Ramos (cell line): ENCODE measurements at regions not wholly inside any gene's neighbourhood (a gene's known extent, or its start where the extent isn't known, plus 50 kb on each side); places are given as distances from the start of the nearest gene placed in this dataset.

Experiments
- in situ Hi-C: fragments of 300-500 bp; cut with MboI; formaldehyde crosslinking; loops from one replicate; pipeline ENCODE4 v1.14.3; 2022; ENCODE audit warnings: low sequenced_read_pairs; ENCODE audit not compliant: unreplicated experiment

- in situ Hi-C loops = no loop called here
Observed at GRCh38 chr7:35467456-35467978, 213.6 kb upstream of the TBX20 start.

- in situ Hi-C loops = no loop called here
Observed at GRCh38 chr7:35465791-35466336, 212.0 kb upstream of the TBX20 start.

GRCh38 chr7:35463751-35464150 is 209.9 kb upstream of the TBX20 start:
- in situ Hi-C loops = no loop called here

- in situ Hi-C loops = no loop called here
Observed at GRCh38 chr7:35463176-35463700, 209.3 kb upstream of the TBX20 start.

DNA sequence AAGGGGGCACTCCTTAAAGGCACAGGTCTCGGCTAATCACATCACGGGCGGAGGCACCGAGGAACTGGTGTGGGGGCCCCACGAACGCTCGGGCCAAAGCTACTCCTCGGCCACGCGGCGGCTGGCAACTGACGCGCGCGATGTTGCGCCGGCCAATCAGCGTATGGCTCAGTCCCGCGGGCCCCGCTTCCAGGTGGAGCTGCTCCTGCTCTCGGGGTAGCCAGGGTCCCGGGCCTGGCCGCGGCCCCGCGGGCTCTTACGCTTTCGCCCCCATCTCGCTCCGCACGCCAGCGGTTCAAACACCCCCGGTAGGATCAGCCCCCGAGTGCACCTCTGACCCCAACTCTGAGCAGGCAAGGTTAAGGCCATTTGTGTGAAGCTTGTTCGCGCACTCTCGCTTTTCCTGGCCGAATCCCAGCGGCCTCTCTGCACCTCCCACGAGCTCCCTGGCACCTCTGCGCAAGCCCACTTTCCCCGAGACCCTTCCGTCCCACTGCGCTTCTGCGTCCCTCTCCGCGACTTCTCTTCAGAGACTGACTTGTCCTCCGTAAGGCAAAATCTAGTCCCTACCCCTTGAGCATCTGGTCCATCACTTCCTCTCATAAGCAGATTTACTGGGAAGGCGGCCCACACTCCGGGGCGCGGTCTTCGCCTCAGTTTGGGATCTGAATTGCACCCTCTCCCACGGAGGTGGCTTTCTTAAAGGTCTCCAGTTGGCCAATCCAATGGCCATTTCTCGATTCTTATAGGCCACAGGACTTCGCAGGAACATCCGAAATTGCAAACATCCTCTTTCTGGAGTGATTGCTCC is 200.9 kb upstream of the TBX20 start:
- in situ Hi-C loops = no loop called here

DNA sequence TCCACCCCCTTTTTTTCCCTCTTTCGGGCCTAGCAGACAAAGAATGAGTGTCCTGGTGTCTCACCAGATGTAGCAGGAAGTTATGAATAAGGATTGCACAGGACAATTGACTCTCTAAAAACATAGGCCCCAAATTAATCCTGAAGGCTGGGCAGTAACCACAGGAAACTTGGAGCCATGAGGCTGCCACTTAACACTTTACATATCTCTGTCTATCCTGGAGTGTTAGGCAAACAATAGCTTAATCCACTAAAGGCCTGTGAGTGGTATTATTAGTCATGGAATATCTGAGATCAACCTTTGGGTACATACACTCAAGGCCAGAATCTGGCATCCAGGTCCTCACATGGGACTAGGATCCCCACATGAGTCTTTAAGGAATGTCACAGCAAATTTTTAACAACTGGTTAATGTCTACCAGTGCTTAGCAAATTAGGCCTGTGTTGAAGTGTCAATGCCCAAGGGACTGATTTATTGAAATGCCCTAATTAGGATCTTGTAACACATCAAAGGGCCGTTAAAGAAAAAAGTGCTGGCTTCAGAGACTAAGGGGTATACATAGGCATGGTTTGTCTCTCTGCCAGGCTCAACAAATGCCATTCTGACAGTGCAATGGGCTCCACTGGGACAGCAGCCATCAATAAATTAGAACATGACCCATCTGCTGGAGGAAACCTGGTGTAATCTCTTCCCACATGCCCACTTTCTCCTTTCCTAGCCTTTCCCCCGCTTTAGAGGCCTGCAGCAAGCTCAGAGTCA is 196.7 kb upstream of the TBX20 start:
- in situ Hi-C loops = no loop called here

DNA sequence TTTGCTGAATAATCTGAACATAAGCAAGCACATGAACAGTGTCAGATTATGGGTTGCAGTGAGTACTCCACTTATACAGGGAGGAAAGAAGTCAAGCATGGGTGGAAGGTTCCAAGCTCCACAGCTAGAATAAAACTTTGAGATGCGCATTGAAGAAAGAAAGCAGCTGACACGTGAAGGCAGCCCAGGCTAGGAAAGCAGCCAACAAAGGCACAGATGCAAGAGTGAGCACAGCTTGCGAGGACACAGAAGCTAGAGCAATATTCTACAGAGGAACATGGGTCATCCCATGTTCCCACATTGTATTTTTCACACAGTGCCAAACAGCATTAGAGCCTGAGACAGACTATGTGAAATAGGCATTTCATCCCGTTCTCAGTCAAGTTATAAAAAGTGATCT is 194.6 kb upstream of the TBX20 start:
- in situ Hi-C loops = loop anchor here (25.0 kb wide), 2 partner anchors 386 to 464 kb away; no protein-coding TSS in a partner anchor

DNA sequence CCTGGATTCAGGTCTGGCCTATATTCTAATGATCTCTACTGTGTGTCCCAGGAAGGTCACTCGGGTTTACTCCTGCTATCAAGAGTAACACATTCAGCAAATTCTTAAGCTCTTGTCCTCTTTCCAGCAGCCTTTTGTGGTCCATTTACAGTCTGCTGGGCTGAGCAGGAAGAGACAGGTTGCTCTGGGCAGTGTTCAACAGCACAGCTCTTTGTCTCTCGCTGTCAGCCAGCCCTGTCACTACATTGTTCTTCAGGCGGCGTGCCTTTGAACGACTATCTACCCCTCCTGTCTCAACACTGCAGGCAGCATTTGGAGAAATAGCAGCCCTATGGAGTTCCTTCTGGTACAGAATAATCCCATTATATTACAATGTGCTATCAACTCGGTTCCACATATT is 192.2 kb upstream of the TBX20 start:
- in situ Hi-C loops = loop anchor here (25.0 kb wide), 2 partner anchors 384 to 466 kb away; no protein-coding TSS in a partner anchor

DNA sequence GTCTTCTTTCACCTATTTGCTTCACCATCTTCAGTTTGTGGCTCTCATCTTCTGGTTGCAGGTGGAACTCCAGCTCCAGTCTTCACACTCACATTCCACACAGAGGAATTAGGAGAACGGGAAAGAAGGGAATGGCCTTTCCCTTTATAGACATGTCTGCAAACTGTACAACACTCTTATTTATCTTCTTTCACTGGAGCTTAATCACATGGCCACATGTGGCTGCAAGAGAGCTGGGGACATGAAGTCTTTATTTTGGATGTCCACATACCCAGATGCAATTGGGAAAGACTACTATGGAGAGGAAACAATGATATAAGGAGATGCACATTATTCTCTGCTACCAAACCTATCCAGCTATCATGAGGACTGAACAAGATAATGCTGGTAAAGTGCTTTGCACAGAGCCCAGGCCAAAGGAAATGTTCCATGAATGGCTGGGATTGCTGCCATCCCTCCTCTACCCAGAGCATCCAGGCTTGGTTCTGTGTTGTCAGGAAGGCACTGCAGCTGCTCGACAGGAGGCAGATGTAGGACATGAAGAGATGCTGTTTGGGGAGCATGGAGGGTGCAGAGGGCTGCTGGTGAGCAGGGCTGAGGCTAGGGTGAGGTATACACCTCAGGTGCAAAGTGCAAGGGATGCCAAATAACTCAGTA is 183.8 kb upstream of the TBX20 start:
- in situ Hi-C loops = loop anchor here (25.0 kb wide), 2 partner anchors 375 to 475 kb away; no protein-coding TSS in a partner anchor

GRCh38 chr7:35436452-35436851 is 182.6 kb upstream of the TBX20 start:
- in situ Hi-C loops = loop anchor here (25.0 kb wide), 2 partner anchors 374 to 476 kb away; no protein-coding TSS in a partner anchor

- in situ Hi-C loops = loop anchor here (25.0 kb wide), 2 partner anchors 368 to 482 kb away; no protein-coding TSS in a partner anchor
Observed at GRCh38 chr7:35430547-35431153, 176.8 kb upstream of the TBX20 start.

DNA sequence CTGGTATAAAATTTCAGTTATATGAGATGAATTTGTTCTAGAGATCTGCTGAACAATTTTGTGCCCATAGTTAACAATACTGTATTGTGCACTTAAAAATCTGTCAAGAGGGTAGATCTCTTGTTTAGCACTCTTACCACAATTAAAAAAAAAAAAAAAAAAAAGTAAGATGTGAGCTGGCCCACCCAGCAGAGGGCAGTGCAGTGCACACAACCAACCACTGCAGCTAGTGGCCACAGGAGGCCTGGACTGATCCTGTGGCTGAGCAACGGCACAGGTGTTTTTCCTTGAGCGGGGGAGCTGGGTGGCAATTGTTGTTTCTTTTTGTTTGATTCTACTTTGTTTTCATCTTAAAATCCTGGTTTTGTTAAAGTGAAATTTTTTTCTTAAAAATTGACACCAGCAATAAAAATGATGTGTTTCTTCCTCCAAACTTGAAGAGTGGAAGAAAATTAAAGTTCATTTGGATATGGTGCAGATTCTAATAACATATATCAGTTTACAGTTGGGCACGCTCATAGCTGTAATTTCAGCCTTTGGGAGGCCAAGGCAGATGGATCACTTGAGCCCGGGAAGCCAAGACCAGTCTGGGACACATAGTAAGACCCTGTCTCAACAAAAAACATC is 171.1 kb upstream of the TBX20 start:
- in situ Hi-C loops = loop anchor here (10.0 to 25.0 kb wide), 4 partner anchors 110 to 487 kb away; no protein-coding TSS in a partner anchor

- in situ Hi-C loops = loop anchor here (10.0 to 25.0 kb wide), 2 partner anchors 110 to 237 kb away; no protein-coding TSS in a partner anchor
Observed at GRCh38 chr7:35424440-35424839, 170.5 kb upstream of the TBX20 start.

DNA sequence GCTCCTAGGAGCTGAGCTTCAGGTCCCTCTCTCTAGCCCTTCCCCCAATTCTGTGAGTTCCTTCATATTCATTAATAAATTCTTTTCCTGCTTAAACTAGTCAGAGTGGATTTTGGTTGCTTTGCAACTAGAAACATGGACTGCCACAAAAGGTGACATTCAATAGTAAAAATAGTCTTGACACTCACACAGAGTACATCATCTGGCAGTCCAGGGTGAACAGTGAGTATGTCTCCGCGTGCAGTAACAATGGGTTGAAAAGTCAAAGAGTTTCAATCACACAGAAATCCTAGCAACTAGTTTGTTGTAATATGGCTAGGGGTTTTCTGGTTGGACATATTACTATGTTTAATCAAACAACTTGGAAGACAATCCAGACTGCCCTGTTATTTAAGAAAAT is 168.8 kb upstream of the TBX20 start:
- in situ Hi-C loops = loop anchor here (10.0 to 25.0 kb wide), 2 partner anchors 112 to 235 kb away; no protein-coding TSS in a partner anchor

DNA sequence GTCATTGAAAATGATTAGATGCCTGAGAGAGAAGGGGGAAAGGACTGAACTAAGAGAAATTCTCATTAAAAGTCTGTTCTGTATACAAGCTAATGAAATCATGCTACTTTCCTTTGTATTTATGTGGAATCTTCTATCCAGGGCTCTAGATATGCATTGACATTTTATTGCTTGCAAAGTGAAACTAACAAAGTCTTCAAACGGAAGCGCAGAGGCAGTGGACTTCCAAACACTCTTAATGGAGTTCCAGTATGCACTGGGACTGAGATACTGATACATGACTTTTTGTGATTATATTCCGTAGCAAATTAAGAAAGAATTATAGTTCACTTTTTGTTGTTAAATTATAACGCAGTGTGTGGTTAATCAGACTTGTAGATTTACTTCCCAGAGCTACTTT is 166.8 kb upstream of the TBX20 start:
- in situ Hi-C loops = loop anchor here (10.0 to 25.0 kb wide), 2 partner anchors 114 to 233 kb away; no protein-coding TSS in a partner anchor

- in situ Hi-C loops = loop anchor here (25.0 kb wide), 1 partner anchor 232 kb away; no protein-coding TSS in a partner anchor
Observed at GRCh38 chr7:35419391-35419755, 165.5 kb upstream of the TBX20 start.

- in situ Hi-C loops = loop anchor here (25.0 kb wide), 1 partner anchor 232 kb away; no protein-coding TSS in a partner anchor
Observed at GRCh38 chr7:35418716-35419390, 165.0 kb upstream of the TBX20 start.

GRCh38 chr7:35416568-35416967 is 162.7 kb upstream of the TBX20 start:
- in situ Hi-C loops = loop anchor here (25.0 kb wide), 1 partner anchor 229 kb away; no protein-coding TSS in a partner anchor
